Stimulated activated naive CD8-positive, alpha-beta T cell treated with anti-CD3 and anti-CD28 coated beads, Interleukin-15, amount 100 ng/mL, for 72 hours (primary cell): ENCODE measurements at regions not wholly inside any gene's neighbourhood (a gene's known extent, or its start where the extent isn't known, plus 50 kb on each side); places are given as distances from the start of the nearest gene placed in this dataset.
A peak's percentile ranks its signal among the peaks of the same experiment; 100 is the strongest.

Experiments
- ATAC-seq: fragments of 150-1000 bp; cut with Tn5 transposase; 2 replicates; pipeline ENCODE4 v1.10.0; 2021; ENCODE audit warnings: mild to moderate bottlenecking, moderate library complexity
- DNase-seq, 2 donors: peaks; one replicate each; pipeline ENCODE4 v3.0.0; 2021 to 2022
- H3K27ac Mint-ChIP-seq, 2 donors: one replicate each; pipeline ENCODE4 v1.8.0; 2022; ENCODE audit warnings: mild to moderate bottlenecking in 2 of 2, mixed read lengths in 2 of 2, moderate library complexity in 2 of 2
- H3K27me3 Mint-ChIP-seq: one replicate; pipeline ENCODE4 v1.8.0; 2022; ENCODE audit warnings: mixed read lengths
- H3K4me1 Mint-ChIP-seq: one replicate; pipeline ENCODE4 v1.8.0; 2022; ENCODE audit warnings: mild to moderate bottlenecking, mixed read lengths
- H3K4me3 Mint-ChIP-seq, 2 donors: one replicate each; pipeline ENCODE4 v1.8.0; 2022; ENCODE audit warnings: mild to moderate bottlenecking in 2 of 2, mixed read lengths in 2 of 2, moderate library complexity in 1 of 2
- H3K9me3 Mint-ChIP-seq, 2 donors: one replicate each; pipeline ENCODE4 v1.8.0; 2022; ENCODE audit warnings: mixed read lengths in 2 of 2

- H3K9me3 Mint-ChIP-seq, result no peaks in the 10 kb centered on the region
Measured at GRCh38 chr5:61755726-61756222, 423.7 kb downstream of the ZSWIM6 start.

GRCh38 chr5:61758711-61759110 is 426.7 kb downstream of the ZSWIM6 start:
- H3K4me1 Mint-ChIP-seq, result no peaks in the 10 kb centered on the region

More at GRCh38 chr5:61755726-61756222, 423.7 kb downstream of the ZSWIM6 start:
- Mint-ChIP-seq H3K27ac (no peak overlapping the region), H3K4me3 (no peak overlapping the region), H3K27me3 (no peaks in the 10 kb centered on the region), H3K4me1 (no peaks in the 10 kb centered on the region)
- ATAC-seq (no peak), DNase-seq (no peak)

GRCh38 chr5:61765471-61765870 is 433.4 kb downstream of the ZSWIM6 start:
- Mint-ChIP-seq H3K4me3 (no peak overlapping the region), H3K9me3 (no peaks in the 10 kb centered on the region), H3K4me1 (no peaks in the 10 kb centered on the region), H3K27me3 (peaks cover 8% of the 10 kb centered on the region), H3K27ac (no peak overlapping the region)
- DNase-seq (no peak), ATAC-seq (no peak)

More at GRCh38 chr5:61758711-61759110, 426.7 kb downstream of the ZSWIM6 start:
- H3K27me3 Mint-ChIP-seq, result no peaks in the 10 kb centered on the region
- no peak for ATAC-seq
- no peaks in the 10 kb centered on the region for H3K9me3 Mint-ChIP-seq
- DNase-seq, result no peak
- H3K4me3 Mint-ChIP-seq, result no peak overlapping the region
- H3K27ac Mint-ChIP-seq, result no peak overlapping the region

GRCh38 chr5:61766141-61766540 is 434.1 kb downstream of the ZSWIM6 start:
- no peaks in the 10 kb centered on the region for H3K4me1 Mint-ChIP-seq

GRCh38 chr5:61767231-61768080 is 435.4 kb downstream of the ZSWIM6 start:
- no peak overlapping the region for H3K27ac Mint-ChIP-seq
- H3K27me3 Mint-ChIP-seq, result peaks cover 8% of the 10 kb centered on the region
- DNase-seq (no peak), ATAC-seq (no peak)
- no peaks in the 10 kb centered on the region for H3K4me1 Mint-ChIP-seq
- H3K4me3 Mint-ChIP-seq, result no peak overlapping the region
- peaks cover 0 to under 1% of the 10 kb centered on the region in 2 donors for H3K9me3 Mint-ChIP-seq

More at GRCh38 chr5:61766141-61766540, 434.1 kb downstream of the ZSWIM6 start:
- DNase-seq (no peak), ATAC-seq (no peak)
- H3K9me3 Mint-ChIP-seq, result no peaks in the 10 kb centered on the region
- no peak overlapping the region for H3K27ac Mint-ChIP-seq
- H3K27me3 Mint-ChIP-seq, result peaks cover 8% of the 10 kb centered on the region
- no peak overlapping the region for H3K4me3 Mint-ChIP-seq

- peaks cover 9% of the 10 kb centered on the region for H3K27me3 Mint-ChIP-seq
- peak; percentile 66 for ATAC-seq
- peaks cover 0 to 5% of the 10 kb centered on the region in 2 donors for H3K9me3 Mint-ChIP-seq
- DNase-seq, result peak; percentile 8 to 10
- H3K27ac Mint-ChIP-seq, result no peak overlapping the region
- no peak overlapping the region for H3K4me3 Mint-ChIP-seq
- H3K4me1 Mint-ChIP-seq, result no peaks in the 10 kb centered on the region
Measured at GRCh38 chr5:61768692-61769281, 436.7 kb downstream of the ZSWIM6 start.

- peaks cover 0 to 5% of the 10 kb centered on the region in 2 donors for H3K9me3 Mint-ChIP-seq
- ATAC-seq (no peak), DNase-seq (no peak)
- no peak overlapping the region for H3K27ac Mint-ChIP-seq
- H3K4me1 Mint-ChIP-seq, result no peaks in the 10 kb centered on the region
- H3K4me3 Mint-ChIP-seq, result no peak overlapping the region
- H3K27me3 Mint-ChIP-seq, result peaks cover 17% of the 10 kb centered on the region
Measured at GRCh38 chr5:61771062-61771461, 439.0 kb downstream of the ZSWIM6 start.

- Mint-ChIP-seq H3K27me3 (peaks cover 19% of the 10 kb centered on the region), H3K27ac (peak overlapping the region in 1 of 2 donors; percentile 20), H3K4me3 (no peak overlapping the region), H3K4me1 (no peaks in the 10 kb centered on the region), H3K9me3 (peaks cover 0 to 5% of the 10 kb centered on the region in 2 donors)
- no peak for ATAC-seq
- no peak for DNase-seq
Measured at GRCh38 chr5:61771808-61772207, 439.8 kb downstream of the ZSWIM6 start.

- Mint-ChIP-seq H3K4me1 (no peaks in the 10 kb centered on the region), H3K9me3 (peaks cover 0 to 5% of the 10 kb centered on the region in 2 donors), H3K27me3 (peaks cover 29% of the 10 kb centered on the region), H3K4me3 (no peak overlapping the region), H3K27ac (no peak overlapping the region)
- no peak for DNase-seq
- ATAC-seq, result no peak
Measured at GRCh38 chr5:61775901-61776300, 443.8 kb downstream of the ZSWIM6 start.

GRCh38 chr5:61777292-61777691 is 445.2 kb downstream of the ZSWIM6 start:
- Mint-ChIP-seq H3K9me3 (peaks cover 0 to 5% of the 10 kb centered on the region in 2 donors), H3K27ac (no peak overlapping the region), H3K4me3 (no peak overlapping the region), H3K4me1 (no peaks in the 10 kb centered on the region), H3K27me3 (peaks cover 29% of the 10 kb centered on the region)
- DNase-seq, result no peak
- no peak for ATAC-seq

- Mint-ChIP-seq H3K27me3 (peaks cover 21% of the 10 kb centered on the region), H3K4me3 (no peak overlapping the region), H3K27ac (no peak overlapping the region), H3K4me1 (no peaks in the 10 kb centered on the region), H3K9me3 (no peaks in the 10 kb centered on the region)
- ATAC-seq, result no peak
- no peak for DNase-seq
Measured at GRCh38 chr5:61779743-61780142, 447.7 kb downstream of the ZSWIM6 start.

GRCh38 chr5:61783481-61783880 is 451.4 kb downstream of the ZSWIM6 start:
- no peak overlapping the region for H3K4me3 Mint-ChIP-seq
- no peak for ATAC-seq
- H3K4me1 Mint-ChIP-seq, result no peaks in the 10 kb centered on the region
- peaks cover 4% of the 10 kb centered on the region for H3K27me3 Mint-ChIP-seq
- no peak for DNase-seq
- no peaks in the 10 kb centered on the region for H3K9me3 Mint-ChIP-seq
- no peak overlapping the region for H3K27ac Mint-ChIP-seq

- no peak overlapping the region for H3K4me3 Mint-ChIP-seq
- ATAC-seq, result no peak
- H3K4me1 Mint-ChIP-seq, result no peaks in the 10 kb centered on the region
- no peaks in the 10 kb centered on the region for H3K9me3 Mint-ChIP-seq
- H3K27ac Mint-ChIP-seq, result no peak overlapping the region
- no peaks in the 10 kb centered on the region for H3K27me3 Mint-ChIP-seq
- no peak for DNase-seq
Measured at GRCh38 chr5:61784341-61784740, 452.3 kb downstream of the ZSWIM6 start.

- ATAC-seq (no peak), DNase-seq (no peak)
- no peaks in the 10 kb centered on the region for H3K9me3 Mint-ChIP-seq
- H3K4me1 Mint-ChIP-seq, result no peaks in the 10 kb centered on the region
- H3K27ac Mint-ChIP-seq, result no peak overlapping the region
- H3K4me3 Mint-ChIP-seq, result no peak overlapping the region
- no peaks in the 10 kb centered on the region for H3K27me3 Mint-ChIP-seq
Measured at GRCh38 chr5:61788548-61788947, 456.5 kb downstream of the ZSWIM6 start.

- DNase-seq (no peak), ATAC-seq (no peak)
- Mint-ChIP-seq H3K27me3 (no peaks in the 10 kb centered on the region), H3K4me1 (no peaks in the 10 kb centered on the region), H3K9me3 (no peaks in the 10 kb centered on the region), H3K27ac (no peak overlapping the region), H3K4me3 (no peak overlapping the region)
Measured at GRCh38 chr5:61790007-61790406, 457.9 kb downstream of the ZSWIM6 start.

- Mint-ChIP-seq H3K27me3 (no peaks in the 10 kb centered on the region), H3K4me3 (no peak overlapping the region), H3K4me1 (no peaks in the 10 kb centered on the region), H3K27ac (no peak overlapping the region), H3K9me3 (no peaks in the 10 kb centered on the region)
- peak in 1 of 2 donors; percentile 12 for DNase-seq
- ATAC-seq, result peak; percentile 74
Measured at GRCh38 chr5:61790678-61791077, 458.6 kb downstream of the ZSWIM6 start.
